ENCODE measurements at regions not wholly inside any gene's neighbourhood (a gene's known extent, or its start where the extent isn't known, plus 50 kb on each side); places are given as distances from the start of the nearest gene placed in this dataset.

- TF ChIP-seq, protein P1, sequence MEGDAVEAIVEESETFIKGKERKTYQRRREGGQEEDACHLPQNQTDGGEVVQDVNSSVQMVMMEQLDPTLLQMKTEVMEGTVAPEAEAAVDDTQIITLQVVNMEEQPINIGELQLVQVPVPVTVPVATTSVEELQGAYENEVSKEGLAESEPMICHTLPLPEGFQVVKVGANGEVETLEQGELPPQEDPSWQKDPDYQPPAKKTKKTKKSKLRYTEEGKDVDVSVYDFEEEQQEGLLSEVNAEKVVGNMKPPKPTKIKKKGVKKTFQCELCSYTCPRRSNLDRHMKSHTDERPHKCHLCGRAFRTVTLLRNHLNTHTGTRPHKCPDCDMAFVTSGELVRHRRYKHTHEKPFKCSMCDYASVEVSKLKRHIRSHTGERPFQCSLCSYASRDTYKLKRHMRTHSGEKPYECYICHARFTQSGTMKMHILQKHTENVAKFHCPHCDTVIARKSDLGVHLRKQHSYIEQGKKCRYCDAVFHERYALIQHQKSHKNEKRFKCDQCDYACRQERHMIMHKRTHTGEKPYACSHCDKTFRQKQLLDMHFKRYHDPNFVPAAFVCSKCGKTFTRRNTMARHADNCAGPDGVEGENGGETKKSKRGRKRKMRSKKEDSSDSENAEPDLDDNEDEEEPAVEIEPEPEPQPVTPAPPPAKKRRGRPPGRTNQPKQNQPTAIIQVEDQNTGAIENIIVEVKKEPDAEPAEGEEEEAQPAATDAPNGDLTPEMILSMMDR (conservative IDR thresholded peaks at IDR 0.05): no peak
- TF ChIP-seq ZFX (IDR thresholded peaks at IDR 0.05): no peak
Observed at GRCh38 chr2:143842836-143843235, 677.1 kb downstream of the ZEB2 start.

Measured in C4-2B (cell line).